Adrenal gland (tissue), 5 donors: ENCODE measurements at regions not wholly inside any gene's neighbourhood (a gene's known extent, or its start where the extent isn't known, plus 50 kb on each side); places are given as distances from the start of the nearest gene placed in this dataset.

Experiments
- POLR2A ChIP-seq, 2 donors: fragments of 450-650 bp; IDR thresholded peaks; one replicate each; pipeline ENCODE4 v1.6.1; 2017; ENCODE audit warnings: antibody characterized with exemption in 2 of 2, mild to moderate bottlenecking in 2 of 2, moderate library complexity in 1 of 2
- TF ChIP-seq, protein P1 (sequence below), 6 experiments: fragments of 450-650 bp in 4 of 6; fragments of 200-600 bp in 2 of 6; sonication (generic) in 1 of 6; IDR thresholded peaks; 1 replicate in 5 of 6; 2 replicates in 1 of 6; pipeline versions ENCODE4 v1.5.1 to v1.8.0; 2016 to 2021; ENCODE audit warnings: antibody characterized with exemption in 6 of 6, mild to moderate bottlenecking in 2 of 6, moderate library complexity in 1 of 6
- donor health status: DM: no; HTN: no; CAD: no.

DNA sequence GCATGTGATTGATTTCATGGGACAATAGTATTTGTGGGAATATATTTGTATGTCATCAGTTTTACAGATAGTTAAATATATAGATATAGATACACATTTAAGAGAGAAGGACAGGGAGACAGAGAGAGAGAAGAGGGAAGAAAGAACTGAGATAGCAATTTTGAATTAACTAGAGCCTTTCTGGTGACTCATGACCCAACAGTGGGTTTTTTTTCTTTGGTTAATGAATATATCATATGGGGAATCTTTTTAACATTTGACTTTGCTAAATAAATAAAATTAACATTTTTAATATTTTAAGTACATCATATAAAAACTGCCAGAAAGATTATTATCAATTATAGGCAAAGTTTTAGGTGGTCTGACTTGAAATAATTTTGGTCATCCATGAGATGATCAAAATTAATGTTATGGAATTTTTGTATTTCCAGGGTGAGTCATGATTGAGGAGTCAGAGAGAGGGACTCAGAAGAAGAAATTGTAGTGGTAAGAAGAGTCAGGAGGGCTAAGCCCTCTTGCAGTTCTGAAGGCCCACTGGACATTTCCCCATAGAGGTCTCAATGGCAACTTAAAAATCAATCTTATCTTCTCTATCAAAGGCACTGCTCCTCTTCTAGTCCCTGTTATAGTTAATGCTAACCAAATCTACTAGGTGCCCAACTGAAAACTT, 508.1 kb upstream of the MAP3K7 start:
- TF ChIP-seq POLR2A (IDR thresholded peaks at IDR 0.05), result no peak
- TF ChIP-seq, protein P1, sequence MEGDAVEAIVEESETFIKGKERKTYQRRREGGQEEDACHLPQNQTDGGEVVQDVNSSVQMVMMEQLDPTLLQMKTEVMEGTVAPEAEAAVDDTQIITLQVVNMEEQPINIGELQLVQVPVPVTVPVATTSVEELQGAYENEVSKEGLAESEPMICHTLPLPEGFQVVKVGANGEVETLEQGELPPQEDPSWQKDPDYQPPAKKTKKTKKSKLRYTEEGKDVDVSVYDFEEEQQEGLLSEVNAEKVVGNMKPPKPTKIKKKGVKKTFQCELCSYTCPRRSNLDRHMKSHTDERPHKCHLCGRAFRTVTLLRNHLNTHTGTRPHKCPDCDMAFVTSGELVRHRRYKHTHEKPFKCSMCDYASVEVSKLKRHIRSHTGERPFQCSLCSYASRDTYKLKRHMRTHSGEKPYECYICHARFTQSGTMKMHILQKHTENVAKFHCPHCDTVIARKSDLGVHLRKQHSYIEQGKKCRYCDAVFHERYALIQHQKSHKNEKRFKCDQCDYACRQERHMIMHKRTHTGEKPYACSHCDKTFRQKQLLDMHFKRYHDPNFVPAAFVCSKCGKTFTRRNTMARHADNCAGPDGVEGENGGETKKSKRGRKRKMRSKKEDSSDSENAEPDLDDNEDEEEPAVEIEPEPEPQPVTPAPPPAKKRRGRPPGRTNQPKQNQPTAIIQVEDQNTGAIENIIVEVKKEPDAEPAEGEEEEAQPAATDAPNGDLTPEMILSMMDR (IDR thresholded peaks at IDR 0.05), result no peak
